HepG2 (cell line): ENCODE measurements at regions not wholly inside any gene's neighbourhood (a gene's known extent, or its start where the extent isn't known, plus 50 kb on each side); places are given as distances from the start of the nearest gene placed in this dataset.

Source experiments
- ATAC-seq: fragments of 200-7000 bp; cut with Tn5 transposase; 3 replicates; pipeline ENCODE4 v1.9.1; 2020; ENCODE audit warnings: mild to moderate bottlenecking, moderate library complexity
- BruUV-seq: library from RNA; stranded (reverse); fragments of 400-500 nt; replicated peaks from 2 replicates; lab custom pipeline; 2021; lab: Mats Ljungman, UMichigan
- CTCF ChIA-PET: fragments of 300-600 bp; formaldehyde crosslinking; extraction: SDS; loops from one replicate; lab custom pipeline; 2021; ENCODE audit warnings: low total read pairs, inconsistent platforms, low intra/inter-chr PET ratio; lab: Yijun Ruan, JAX
- POLR2A ChIA-PET: fragments of 350-600 bp; sonication (Branson Sonifier 250); formaldehyde crosslinking; loops from one replicate; lab custom pipeline; 2020; ENCODE audit warnings: antibody characterized with exemption, inconsistent platforms; lab: Yijun Ruan, JAX
- DNase-seq: peaks from one replicate; pipeline ENCODE4 v3.0.0-alpha.2; 2015; ENCODE audit warnings: low spot score
- FAIRE-seq: peaks from 3 replicates; lab custom pipeline; 2011; peaks lifted over from hg19 to GRCh38; lab: Jason Lieb, UNC
- H2AFZ ChIP-seq: one replicate; pipeline ENCODE4 v1.6.1; 2011; ENCODE audit warnings: low read length, inconsistent platforms
- H3K27ac ChIP-seq: fragments of 300-600 bp; 3 replicates; pipeline ENCODE4 v1.8.0; 2011; ENCODE audit warnings: mixed run types, mild to moderate bottlenecking, mixed read lengths, low read length, inconsistent platforms; ENCODE audit not compliant: insufficient read depth; ENCODE audit errors: extremely low read length
- H3K27me3 ChIP-seq, 2 experiments: fragments of 200-600 bp in 1 of 2; 2 replicates in 1 of 2; 3 replicates in 1 of 2; pipeline versions ENCODE4 v1.6.0 to v1.8.0; 2011; ENCODE audit warnings: low read length in 2 of 2, mild to moderate bottlenecking in 2 of 2, moderate library complexity in 2 of 2, inconsistent platforms in 1 of 2; ENCODE audit not compliant: insufficient read depth in 2 of 2, control insufficient read depth in 1 of 2
- H3K36me3 ChIP-seq, 2 experiments: fragments of 200-600 bp in 1 of 2; replicated peaks in 1 of 2; 2 replicates in 1 of 2; 3 replicates in 1 of 2; pipeline versions ENCODE4 v1.5.1 to v1.8.0; 2011; ENCODE audit warnings: low read length in 2 of 2, inconsistent platforms in 1 of 2; ENCODE audit not compliant: insufficient read depth in 2 of 2, control insufficient read depth in 1 of 2
- H3K4me1 ChIP-seq: 2 replicates; pipeline ENCODE4 v1.5.1; 2012; ENCODE audit warnings: low read length, inconsistent platforms; ENCODE audit not compliant: insufficient read depth
- H3K4me2 ChIP-seq: 2 replicates; pipeline ENCODE4 v1.6.0; 2011; ENCODE audit warnings: low read depth, low read length, inconsistent platforms
- H3K4me3 ChIP-seq, 3 experiments: fragments of 200-600 bp in 1 of 3; sonication (generic), shearing (Covaris generic) in 1 of 3; replicated peaks in 1 of 3; 2 replicates each; pipeline ENCODE4 v1.5.1; 2011 to 2016; ENCODE audit warnings: low read length in 3 of 3, inconsistent platforms in 2 of 3, low read depth in 2 of 3, mild to moderate bottlenecking in 2 of 3, control low read depth in 1 of 3, mixed read lengths in 1 of 3; ENCODE audit not compliant: insufficient read depth in 1 of 3
- H3K79me2 ChIP-seq: one replicate; pipeline ENCODE4 v1.6.1; 2011; ENCODE audit warnings: low read length, inconsistent platforms; ENCODE audit not compliant: insufficient read depth
- H3K9ac ChIP-seq: 2 replicates; pipeline ENCODE4 v1.6.0; 2011; ENCODE audit warnings: mild to moderate bottlenecking, low read depth, low read length, inconsistent platforms; ENCODE audit not compliant: insufficient read depth
- H3K9me3 ChIP-seq: 2 replicates; pipeline ENCODE4 v1.5.1; 2012; ENCODE audit warnings: mild to moderate bottlenecking, low read length
- H4K20me1 ChIP-seq: 2 replicates; pipeline ENCODE4 v1.6.0; 2011; ENCODE audit warnings: inconsistent platforms, mild to moderate bottlenecking, low read length, moderate library complexity; ENCODE audit not compliant: insufficient read depth
- BATF2 ChIP-seq: sonication (generic); formaldehyde crosslinking; IDR thresholded peaks from 2 replicates; pipeline ENCODE4 v1.8.0; 2022; ENCODE audit warnings: mild to moderate bottlenecking, missing genetic modification reagents, moderate library complexity
- BCLAF1 ChIP-seq: fragments of 450-650 bp; IDR thresholded peaks from 2 replicates; pipeline ENCODE4 v1.6.1; 2017; ENCODE audit warnings: mild to moderate bottlenecking
- CHD2 ChIP-seq: IDR thresholded peaks from 2 replicates; pipeline ENCODE4 v1.6.1; 2011; ENCODE audit warnings: low read depth, low read length, improper control_type of control experiment
- KLF6 ChIP-seq: IDR thresholded peaks from 2 replicates; pipeline ENCODE4 v1.8.0; 2016; ENCODE audit warnings: missing biosample characterization, missing genetic modification reagents
- NCOA1 ChIP-seq: sonication (generic); formaldehyde crosslinking; IDR thresholded peaks from 2 replicates; pipeline ENCODE4 v1.9.0; 2021; ENCODE audit warnings: missing genetic modification reagents
- RFX5 ChIP-seq: IDR thresholded peaks from 2 replicates; pipeline ENCODE4 v1.6.1; 2011; ENCODE audit warnings: low read depth, low read length, improper control_type of control experiment
- SIN3A ChIP-seq: IDR thresholded peaks from 2 replicates; pipeline ENCODE4 v1.6.1; 2011; ENCODE audit warnings: low read depth, mild to moderate bottlenecking, control low read depth, low read length, borderline replicate concordance
- SKI ChIP-seq: fragments of 450-650 bp; IDR thresholded peaks from one replicate; pipeline ENCODE4 v1.6.1; 2018; ENCODE audit warnings: mild to moderate bottlenecking; ENCODE audit not compliant: partially characterized antibody
- SRY ChIP-seq: sonication (generic); formaldehyde crosslinking; IDR thresholded peaks from 2 replicates; pipeline ENCODE4 v1.8.0; 2022; ENCODE audit warnings: mild to moderate bottlenecking, missing genetic modification reagents
- SYNCRIP ChIP-seq: fragments of 200-400 bp; formaldehyde crosslinking; IDR thresholded peaks from 2 replicates; pipeline ENCODE4 v1.6.1; 2018; ENCODE audit warnings: mild to moderate bottlenecking, low read depth, low read length; ENCODE audit not compliant: insufficient read depth
- ZFYVE20 ChIP-seq: sonication (generic); formaldehyde crosslinking; IDR thresholded peaks from 2 replicates; pipeline ENCODE4 v1.8.0; 2023; ENCODE audit warnings: low read depth, mild to moderate bottlenecking, moderate library complexity, missing genetic modification reagents, borderline replicate concordance
- ZNF292 ChIP-seq: sonication (generic); formaldehyde crosslinking; IDR thresholded peaks from 2 replicates; pipeline ENCODE4 v1.8.1; 2022; ENCODE audit warnings: mild to moderate bottlenecking, low read depth, missing genetic modification reagents, borderline replicate concordance
- ZNF678 ChIP-seq: sonication (generic); formaldehyde crosslinking; IDR thresholded peaks from 2 replicates; pipeline ENCODE4 v1.4.0; 2020; ENCODE audit warnings: mild to moderate bottlenecking, missing genetic modification reagents
- ZNF7 ChIP-seq: IDR thresholded peaks from 2 replicates; pipeline ENCODE4 v1.6.1; 2016; ENCODE audit warnings: missing biosample characterization, missing genetic modification reagents
- ZNF768 ChIP-seq: sonication (generic); formaldehyde crosslinking; IDR thresholded peaks from 2 replicates; pipeline ENCODE4 v1.4.0; 2020; ENCODE audit warnings: missing genetic modification reagents
- ZSCAN25 ChIP-seq: sonication (generic); formaldehyde crosslinking; IDR thresholded peaks from 2 replicates; pipeline ENCODE4 v1.8.0; 2022; ENCODE audit warnings: mild to moderate bottlenecking, missing genetic modification reagents
- WGBS: methylation state at CpG from one replicate; pipeline ENCODE4 v1.1.6; 2017; ENCODE audit warnings: low lambda C conversion rate; 5-methylcytosine and 5-hydroxymethylcytosine counted together
- in situ Hi-C: cut with HindIII; loops from 2 replicates; pipeline ENCODE4 v1.10.0; 2017; ENCODE audit warnings: low pct_unique_long_range_greater_than_20kb; ENCODE audit not compliant: extremely low pct_ligation_motif_present
- intact Hi-C: fragments of 100-400 bp; cut with micrococcal nuclease; formaldehyde crosslinking; loops from one replicate; pipeline ENCODE4 v1.10.0; 2022; ENCODE audit not compliant: unreplicated experiment

GRCh38 chr13:89115307-89115706 lies 1444.1 kb downstream of the SLITRK5 start:
- DNase-seq (no peak), FAIRE-seq (no peak)
- Histone ChIP-seq H3K9me3 (no peaks in the 10 kb centered on the region), H3K27me3 (no peaks in the 10 kb centered on the region), H2AFZ (no peak overlapping the region), H3K4me3 (no peak overlapping the region), H3K79me2 (no peaks in the 10 kb centered on the region), H3K4me1 (no peaks in the 10 kb centered on the region), H3K9ac (no peak overlapping the region), H3K4me2 (no peak overlapping the region), H3K27ac (no peak overlapping the region)
- in situ Hi-C loops = no loop called here
- ChIA-PET POLR2A (no interaction called here), CTCF (no interaction called here)
- no TSS peak for BruUV-seq
- TF ChIP-seq ZNF678 (CRISPR knock-in tag) (no peak), SYNCRIP (no peak), ZNF768 (CRISPR knock-in tag) (peak; percentile 18; the same call in 1 of the 2 replicates), ZFYVE20 (CRISPR knock-in tag) (no peak), ZNF7 (CRISPR knock-in tag) (no peak), RFX5 (no peak)
- TF ChIP-seq, all 625 proteins: peak for 1
- Histone ChIP-seq H4K20me1 (no peaks in the 10 kb centered on the region), H3K36me3 (no peaks in the 10 kb centered on the region)
- WGBS = 0% methylated on average over 3 of the region's 3 CpGs
- ATAC-seq = no peak
- intact Hi-C loops = no loop called here

GRCh38 chr13:89136678-89137077 lies 1465.5 kb downstream of the SLITRK5 start:
- ChIA-PET CTCF (no interaction called here), POLR2A (no interaction called here)
- Histone ChIP-seq H3K4me2 (no peak overlapping the region), H4K20me1 (no peaks in the 10 kb centered on the region), H3K27ac (no peak overlapping the region), H3K4me1 (no peaks in the 10 kb centered on the region), H3K4me3 (no peak overlapping the region), H3K36me3 (no peaks in the 10 kb centered on the region), H3K9me3 (peaks cover 4% of the 10 kb centered on the region; the same call in 1 of the 2 replicates), H3K9ac (no peak overlapping the region), H2AFZ (no peak overlapping the region), H3K79me2 (no peaks in the 10 kb centered on the region), H3K27me3 (no peaks in the 10 kb centered on the region)
- ATAC-seq (no peak), DNase-seq (no peak), FAIRE-seq (no peak)
- in situ Hi-C loops = no loop called here
- no TSS peak for BruUV-seq
- intact Hi-C loops = no loop called here
- 2% methylated on average over 3 of the region's 3 CpGs for WGBS
- TF ChIP-seq SKI = no peak
- no peak for TF ChIP-seq BATF2 (CRISPR knock-in tag)
- TF ChIP-seq BCLAF1 = no peak
- TF ChIP-seq ZSCAN25 (CRISPR knock-in tag) = no peak
- no peak for TF ChIP-seq SIN3A
- no peak for TF ChIP-seq SRY (CRISPR knock-in tag)
- TF ChIP-seq KLF6 (CRISPR knock-in tag) = no peak
- TF ChIP-seq NCOA1 (CRISPR knock-in tag) = no peak
- TF ChIP-seq ZNF292 (CRISPR knock-in tag) = no peak
- TF ChIP-seq CHD2 = no peak
